DOHH2 (cell line): ENCODE measurements at regions not wholly inside any gene's neighbourhood (a gene's known extent, or its start where the extent isn't known, plus 50 kb on each side); places are given as distances from the start of the nearest gene placed in this dataset.

ENCODE experiments used
- H3F3A ChIP-seq: fragments of 200-600 bp; sonication (generic), shearing (Covaris generic); 2 replicates; pipeline ENCODE4 v1.6.0; 2016; ENCODE audit warnings: antibody characterized with exemption, mild to moderate bottlenecking; ENCODE audit not compliant: control insufficient read depth, insufficient read depth
- H3K27ac ChIP-seq: fragments of 200-600 bp; sonication (generic); 2 replicates; pipeline ENCODE4 v1.5.1; 2014; ENCODE audit warnings: low read depth, mild to moderate bottlenecking, low read length, moderate library complexity
- H3K27me3 ChIP-seq: fragments of 200-600 bp; sonication (generic); 2 replicates; pipeline ENCODE4 v1.6.1; 2014; ENCODE audit warnings: mild to moderate bottlenecking, low read length, mixed read lengths; ENCODE audit not compliant: control insufficient read depth
- H3K36me3 ChIP-seq: fragments of 200-600 bp; sonication (generic); 2 replicates; pipeline ENCODE4 v1.6.1; 2014; ENCODE audit warnings: mild to moderate bottlenecking, low read length, moderate library complexity, mixed read lengths; ENCODE audit not compliant: control insufficient read depth
- H3K4me1 ChIP-seq: fragments of 200-600 bp; sonication (generic); 2 replicates; pipeline ENCODE4 v1.6.1; 2014; ENCODE audit warnings: mild to moderate bottlenecking, low read length, mixed read lengths; ENCODE audit not compliant: control insufficient read depth
- H3K4me2 ChIP-seq: fragments of 200-600 bp; sonication (generic); 2 replicates; pipeline ENCODE4 v1.6.0; 2014; ENCODE audit warnings: mild to moderate bottlenecking, low read length, moderate library complexity
- H3K4me3 ChIP-seq: fragments of 200-600 bp; sonication (generic); 2 replicates; pipeline ENCODE4 v1.5.1; 2014; ENCODE audit warnings: mild to moderate bottlenecking, low read length, mixed read lengths
- H3K79me2 ChIP-seq: fragments of 200-600 bp; sonication (generic); 2 replicates; pipeline ENCODE4 v1.6.1; 2014; ENCODE audit warnings: mild to moderate bottlenecking, low read length, mixed read lengths; ENCODE audit not compliant: control insufficient read depth
- H3K9me2 ChIP-seq: fragments of 200-600 bp; sonication (generic); replicated peaks from 2 replicates; pipeline ENCODE4 v1.6.1; 2014; ENCODE audit warnings: mild to moderate bottlenecking, low read length, mixed read lengths; ENCODE audit not compliant: control insufficient read depth
- H3K9me3 ChIP-seq: fragments of 200-600 bp; sonication (generic); 2 replicates; pipeline ENCODE4 v1.6.1; 2014; ENCODE audit warnings: antibody characterized with exemption, low read length, mixed read lengths; ENCODE audit not compliant: control insufficient read depth, insufficient read depth
- H4K20me1 ChIP-seq: fragments of 200-600 bp; sonication (generic); 2 replicates; pipeline ENCODE4 v1.6.0; 2014; ENCODE audit warnings: low read depth, mild to moderate bottlenecking, antibody characterized with exemption, low read length, moderate library complexity; ENCODE audit not compliant: control insufficient read depth, insufficient read depth
- CTCF ChIP-seq: fragments of 200-600 bp; sonication (generic); IDR thresholded peaks from one replicate; pipeline ENCODE4 v1.5.1; 2014; ENCODE audit warnings: antibody characterized with exemption, mild to moderate bottlenecking, low read depth, low read length; ENCODE audit not compliant: poor library complexity, severe bottlenecking
- EZH2phosphoT487 ChIP-seq: fragments of 200-600 bp; sonication (generic); IDR thresholded peaks from 2 replicates; pipeline ENCODE4 v1.6.1; 2017; ENCODE audit warnings: borderline replicate concordance, mild to moderate bottlenecking, antibody characterized with exemption, low read length, moderate library complexity, mixed read lengths

DNA sequence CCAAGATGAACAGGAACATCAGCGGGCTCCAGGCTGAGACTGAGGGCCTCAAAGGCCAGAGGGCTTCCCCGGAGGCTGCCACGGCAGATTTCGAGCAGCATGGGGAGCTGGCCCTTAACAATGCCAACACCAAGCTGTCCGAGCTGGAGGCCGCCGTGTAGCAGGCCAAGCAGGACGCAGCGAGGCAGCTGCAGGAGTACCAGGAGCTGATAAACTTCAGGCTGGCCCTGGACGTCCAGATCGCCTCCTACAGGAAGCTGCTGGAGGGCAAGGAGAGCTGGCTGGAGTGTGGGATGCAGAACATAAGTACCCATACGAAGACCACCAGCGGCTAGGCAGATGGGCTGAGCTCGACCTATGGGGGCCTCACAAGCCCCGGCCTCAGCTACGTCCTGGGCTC is 823.4 kb upstream of the NEGR1 start:
- no peak for TF ChIP-seq CTCF
- no peak for TF ChIP-seq EZH2phosphoT487
- Histone ChIP-seq H3F3A (no peaks in the 10 kb centered on the region), H3K9me2 (no peaks in the 10 kb centered on the region)

DNA sequence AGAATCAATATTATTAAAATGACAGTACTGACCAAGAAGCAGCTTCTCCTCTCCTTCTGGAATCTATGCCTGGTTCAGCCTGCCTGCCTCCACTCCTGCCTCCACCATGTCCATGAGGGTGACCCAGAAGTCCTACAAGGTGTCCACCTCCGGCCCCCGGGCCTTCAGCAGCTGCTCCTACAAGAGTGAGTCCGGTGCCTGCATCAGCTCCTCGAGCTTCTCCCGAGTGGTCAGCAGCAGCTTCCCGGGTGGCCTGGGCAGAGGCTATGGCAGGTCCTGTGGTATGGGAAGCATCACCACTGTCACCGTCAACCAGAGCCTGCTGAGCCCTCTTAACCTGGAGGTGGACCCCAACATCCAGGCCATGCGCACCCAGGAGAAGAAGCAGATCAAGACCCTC is 822.4 kb upstream of the NEGR1 start:
- Histone ChIP-seq H3K4me1 (no peaks in the 10 kb centered on the region), H3K36me3 (no peaks in the 10 kb centered on the region), H3K27ac (no peak overlapping the region), H3K79me2 (no peaks in the 10 kb centered on the region), H3K27me3 (no peaks in the 10 kb centered on the region), H3K9me3 (no peaks in the 10 kb centered on the region), H4K20me1 (no peaks in the 10 kb centered on the region), H3K9me2 (no peaks in the 10 kb centered on the region), H3K4me2 (no peak overlapping the region), H3K4me3 (no peak overlapping the region), H3F3A (no peaks in the 10 kb centered on the region)
- TF ChIP-seq CTCF (no peak), EZH2phosphoT487 (no peak)

More for the DNA sequence above, 823.4 kb upstream of the NEGR1 start:
- H3K27me3 ChIP-seq, result no peaks in the 10 kb centered on the region
- H3K4me3 ChIP-seq, result no peak overlapping the region
- H3K9me3 ChIP-seq, result no peaks in the 10 kb centered on the region
- H4K20me1 ChIP-seq, result no peaks in the 10 kb centered on the region
- H3K4me1 ChIP-seq, result no peaks in the 10 kb centered on the region
- no peaks in the 10 kb centered on the region for H3K79me2 ChIP-seq
- H3K4me2 ChIP-seq, result no peak overlapping the region
- H3K27ac ChIP-seq, result no peak overlapping the region
- no peaks in the 10 kb centered on the region for H3K36me3 ChIP-seq

- Histone ChIP-seq H3K9me3 (no peaks in the 10 kb centered on the region), H4K20me1 (no peaks in the 10 kb centered on the region), H3K4me1 (no peaks in the 10 kb centered on the region), H3K79me2 (no peaks in the 10 kb centered on the region), H3F3A (no peaks in the 10 kb centered on the region), H3K9me2 (no peaks in the 10 kb centered on the region), H3K36me3 (no peaks in the 10 kb centered on the region), H3K4me2 (no peak overlapping the region), H3K27ac (no peak overlapping the region), H3K27me3 (no peaks in the 10 kb centered on the region), H3K4me3 (no peak overlapping the region)
- no peak for TF ChIP-seq CTCF
- TF ChIP-seq EZH2phosphoT487, result no peak
These were observed 817.9 kb upstream of the NEGR1 start for GRCh38 chr1:73100216-73100615.

GRCh38 chr1:73097917-73098316 is 815.6 kb upstream of the NEGR1 start:
- H3K4me1 ChIP-seq, result no peaks in the 10 kb centered on the region
- no peak overlapping the region for H3K27ac ChIP-seq
- no peaks in the 10 kb centered on the region for H3K36me3 ChIP-seq
- no peaks in the 10 kb centered on the region for H3K27me3 ChIP-seq
- no peak overlapping the region for H3K4me3 ChIP-seq
- no peaks in the 10 kb centered on the region for H3K9me2 ChIP-seq
- TF ChIP-seq EZH2phosphoT487 (no peak), CTCF (no peak)
- no peaks in the 10 kb centered on the region for H3K9me3 ChIP-seq
- no peaks in the 10 kb centered on the region for H3K79me2 ChIP-seq
- no peak overlapping the region for H3K4me2 ChIP-seq
- no peaks in the 10 kb centered on the region for H4K20me1 ChIP-seq
- H3F3A ChIP-seq, result no peaks in the 10 kb centered on the region
